Daoy (cell line): ENCODE measurements at regions not wholly inside any gene's neighbourhood (a gene's known extent, or its start where the extent isn't known, plus 50 kb on each side); places are given as distances from the start of the nearest gene placed in this dataset.
A peak's percentile ranks its signal among the peaks of the same experiment; 100 is the strongest.
"Not testable (repeated sequence)": the region's sequence is repeated elsewhere in the genome, so short reads cannot be mapped to it uniquely, and the experiment has no call there.

Experiments
- DNase-seq: peaks from one replicate; pipeline ENCODE4 v3.0.0-alpha.2; 2015; ENCODE audit warnings: low read depth

- DNase-seq, result peak; percentile 20
Observed at GRCh38 chr15:32536507-32537172, 56.6 kb upstream of the GOLGA8N start.

GRCh38 chr15:32536057-32536493, 57.2 kb upstream of the GOLGA8N start:
- not testable (repeated sequence) for DNase-seq

- DNase-seq, result not testable (repeated sequence)
Observed at GRCh38 chr15:32535150-32535898, 57.9 kb upstream of the GOLGA8N start.

GRCh38 chr15:32522900-32523299, 67.5 kb upstream of the GOLGA8O start:
- not testable (repeated sequence) for DNase-seq

- DNase-seq, result not testable (repeated sequence)
Observed at GRCh38 chr15:32522421-32522820, 67.0 kb upstream of the GOLGA8O start.

GRCh38 chr15:32518976-32519375, 63.5 kb upstream of the GOLGA8O start:
- not testable (repeated sequence) for DNase-seq

- not testable (repeated sequence) for DNase-seq
Observed at GRCh38 chr15:32518013-32518412, 62.6 kb upstream of the GOLGA8O start.

GRCh38 chr15:32516954-32517353, 61.5 kb upstream of the GOLGA8O start:
- not testable (repeated sequence) for DNase-seq

GRCh38 chr15:32513378-32513777, 57.9 kb upstream of the GOLGA8O start:
- not testable (repeated sequence) for DNase-seq

- DNase-seq, result not testable (repeated sequence)
Observed at GRCh38 chr15:32510027-32510426, 54.6 kb upstream of the GOLGA8O start.

- not testable (repeated sequence) for DNase-seq
Observed at GRCh38 chr15:32508081-32508480, 52.6 kb upstream of the GOLGA8O start.

- DNase-seq, result not testable (repeated sequence)
Observed at GRCh38 chr15:32506787-32507186, 51.4 kb upstream of the GOLGA8O start.

- not testable (repeated sequence) for DNase-seq
Observed at GRCh38 chr15:32505633-32506032, 50.2 kb upstream of the GOLGA8O start.
